ENCODE measurements at regions not wholly inside any gene's neighbourhood (a gene's known extent, or its start where the extent isn't known, plus 50 kb on each side); places are given as distances from the start of the nearest gene placed in this dataset.
"Not testable (repeated sequence)": the region's sequence is repeated elsewhere in the genome, so short reads cannot be mapped to it uniquely, and the experiment has no call there.

DNA sequence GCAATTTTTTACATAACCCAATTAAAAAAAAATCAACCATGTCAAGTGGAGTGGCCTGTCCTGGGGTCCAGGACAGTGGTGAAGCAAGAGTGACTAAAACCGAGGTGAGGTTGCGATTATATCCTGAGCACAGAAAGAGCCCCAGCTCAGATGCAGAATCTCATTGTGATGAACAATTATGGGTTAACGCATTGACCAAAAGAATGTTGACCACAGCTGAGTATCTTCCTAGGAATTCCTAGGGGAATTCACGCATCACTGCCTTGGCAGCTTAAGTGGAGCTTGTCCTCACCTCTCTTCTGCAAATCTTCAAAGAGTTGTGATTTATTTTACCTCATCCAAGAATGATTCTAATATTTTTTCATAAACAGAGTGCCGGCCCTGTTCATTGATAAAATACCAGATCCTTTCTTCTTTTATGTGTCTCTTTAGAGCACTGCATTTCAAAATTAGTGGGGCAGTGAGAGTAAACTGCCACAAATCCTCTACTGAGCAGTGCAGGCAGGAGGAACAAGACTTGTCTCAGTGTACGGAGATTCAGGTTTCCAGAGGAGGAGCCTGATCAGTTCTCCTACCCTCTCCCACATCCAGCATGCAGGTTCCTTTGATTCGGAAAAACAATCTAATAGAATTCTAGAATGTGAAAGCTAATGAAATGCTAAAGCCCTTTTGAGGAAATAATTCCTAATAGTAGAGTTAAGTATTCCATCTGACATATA is 60.1 kb upstream of the ZNF184 start:
- no peak for TF ChIP-seq ZNF70 (CRISPR knock-in tag; IDR thresholded peaks at IDR 0.05)
- TF ChIP-seq ISL1 (CRISPR knock-in tag; IDR thresholded peaks at IDR 0.05) = peak; percentile 14; the same call in 1 of the 2 replicates
- no peak; the same call in 1 of the 3 replicates for ATAC-seq

DNA sequence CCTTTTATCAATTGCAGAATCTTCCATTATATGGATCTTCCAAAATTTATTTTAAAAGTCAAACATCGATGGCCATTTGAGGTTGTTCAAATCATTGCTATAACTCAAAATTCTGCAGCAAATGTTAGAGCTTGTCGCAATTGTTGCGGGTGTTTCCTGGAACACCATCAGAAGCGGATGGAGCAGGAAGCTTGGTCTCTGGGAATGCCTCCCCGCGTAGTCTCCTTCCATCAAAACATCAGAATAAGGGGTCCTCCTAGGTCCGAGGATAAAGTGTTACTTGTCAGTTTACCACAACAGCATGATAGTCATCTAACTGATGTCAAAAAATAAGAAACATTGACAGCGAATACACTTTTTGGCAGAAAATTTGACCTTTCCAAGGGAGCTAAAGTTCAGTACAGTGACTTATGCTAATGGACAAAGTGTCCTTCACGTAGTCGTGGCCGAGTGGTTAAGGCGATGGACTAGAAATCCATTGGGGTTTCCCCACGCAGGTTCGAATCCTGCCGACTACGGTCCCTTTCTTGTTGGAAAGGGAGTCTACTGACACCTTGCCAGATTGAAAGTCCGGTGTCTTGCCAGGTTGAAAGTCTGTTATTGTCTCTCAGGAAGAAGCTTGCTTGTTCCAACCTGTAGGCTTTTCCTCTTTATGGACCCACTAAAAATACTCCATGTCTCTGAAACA is 59.0 kb upstream of the ZNF184 start:
- no peak for ATAC-seq
- TF ChIP-seq ZNF8 (CRISPR knock-in tag; IDR thresholded peaks at IDR 0.05) (no peak), TCF4 (CRISPR knock-in tag; IDR thresholded peaks at IDR 0.05; ENCODE audit: borderline replicate concordance) (no peak)

GRCh38 chr6:27529796-27530195 is 56.9 kb upstream of the ZNF184 start:
- not testable (repeated sequence) for ATAC-seq

DNA sequence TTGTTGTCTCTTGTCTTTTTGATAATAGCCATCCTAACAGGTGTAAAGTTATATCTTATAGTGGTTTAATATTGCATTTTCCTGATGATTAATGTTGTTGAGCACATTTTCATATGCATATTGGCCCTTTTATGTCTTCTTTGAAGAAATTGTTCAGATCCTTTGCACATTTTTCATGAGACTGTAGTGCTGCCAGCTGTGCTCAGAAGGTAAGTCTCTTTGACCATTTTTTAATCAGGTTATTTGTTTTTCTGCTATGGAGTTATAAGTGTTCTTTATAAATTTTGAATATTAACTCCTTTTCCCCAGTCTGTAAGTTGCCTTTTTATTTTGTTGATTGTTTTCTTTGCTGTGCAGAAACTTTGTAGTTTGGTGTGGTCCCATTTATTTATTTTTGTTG is 55.8 kb upstream of the ZNF184 start:
- TF ChIP-seq ZNF8 (CRISPR knock-in tag; IDR thresholded peaks at IDR 0.05) (no peak), ZFP3 (CRISPR knock-in tag; IDR thresholded peaks at IDR 0.05) (no peak), OSR1 (CRISPR knock-in tag; IDR thresholded peaks at IDR 0.05) (no peak), CSDC2 (CRISPR knock-in tag; IDR thresholded peaks at IDR 0.05) (no peak), ISL1 (CRISPR knock-in tag; IDR thresholded peaks at IDR 0.05) (no peak), ZNF565 (CRISPR knock-in tag; conservative IDR thresholded peaks at IDR 0.05; ENCODE audit: low read depth) (no peak), ARNTL (CRISPR knock-in tag; IDR thresholded peaks at IDR 0.05; ENCODE audit: borderline replicate concordance, low read depth) (no peak), CREB5 (CRISPR knock-in tag; IDR thresholded peaks at IDR 0.05; ENCODE audit: low read depth) (no peak), BACH2 (CRISPR knock-in tag; IDR thresholded peaks at IDR 0.05; ENCODE audit: borderline replicate concordance) (no peak), SNAI2 (CRISPR knock-in tag; IDR thresholded peaks at IDR 0.05) (no peak), ZC3H10 (CRISPR knock-in tag; IDR thresholded peaks at IDR 0.05) (no peak), GLIS3 (CRISPR knock-in tag; IDR thresholded peaks at IDR 0.05) (no peak)
- TF ChIP-seq, protein P1, sequence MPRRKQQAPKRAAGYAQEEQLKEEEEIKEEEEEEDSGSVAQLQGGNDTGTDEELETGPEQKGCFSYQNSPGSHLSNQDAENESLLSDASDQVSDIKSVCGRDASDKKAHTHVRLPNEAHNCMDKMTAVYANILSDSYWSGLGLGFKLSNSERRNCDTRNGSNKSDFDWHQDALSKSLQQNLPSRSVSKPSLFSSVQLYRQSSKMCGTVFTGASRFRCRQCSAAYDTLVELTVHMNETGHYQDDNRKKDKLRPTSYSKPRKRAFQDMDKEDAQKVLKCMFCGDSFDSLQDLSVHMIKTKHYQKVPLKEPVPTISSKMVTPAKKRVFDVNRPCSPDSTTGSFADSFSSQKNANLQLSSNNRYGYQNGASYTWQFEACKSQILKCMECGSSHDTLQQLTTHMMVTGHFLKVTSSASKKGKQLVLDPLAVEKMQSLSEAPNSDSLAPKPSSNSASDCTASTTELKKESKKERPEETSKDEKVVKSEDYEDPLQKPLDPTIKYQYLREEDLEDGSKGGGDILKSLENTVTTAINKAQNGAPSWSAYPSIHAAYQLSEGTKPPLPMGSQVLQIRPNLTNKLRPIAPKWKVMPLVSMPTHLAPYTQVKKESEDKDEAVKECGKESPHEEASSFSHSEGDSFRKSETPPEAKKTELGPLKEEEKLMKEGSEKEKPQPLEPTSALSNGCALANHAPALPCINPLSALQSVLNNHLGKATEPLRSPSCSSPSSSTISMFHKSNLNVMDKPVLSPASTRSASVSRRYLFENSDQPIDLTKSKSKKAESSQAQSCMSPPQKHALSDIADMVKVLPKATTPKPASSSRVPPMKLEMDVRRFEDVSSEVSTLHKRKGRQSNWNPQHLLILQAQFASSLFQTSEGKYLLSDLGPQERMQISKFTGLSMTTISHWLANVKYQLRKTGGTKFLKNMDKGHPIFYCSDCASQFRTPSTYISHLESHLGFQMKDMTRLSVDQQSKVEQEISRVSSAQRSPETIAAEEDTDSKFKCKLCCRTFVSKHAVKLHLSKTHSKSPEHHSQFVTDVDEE (CRISPR knock-in tag; IDR thresholded peaks at IDR 0.05) = no peak
- TF ChIP-seq, protein P2, sequence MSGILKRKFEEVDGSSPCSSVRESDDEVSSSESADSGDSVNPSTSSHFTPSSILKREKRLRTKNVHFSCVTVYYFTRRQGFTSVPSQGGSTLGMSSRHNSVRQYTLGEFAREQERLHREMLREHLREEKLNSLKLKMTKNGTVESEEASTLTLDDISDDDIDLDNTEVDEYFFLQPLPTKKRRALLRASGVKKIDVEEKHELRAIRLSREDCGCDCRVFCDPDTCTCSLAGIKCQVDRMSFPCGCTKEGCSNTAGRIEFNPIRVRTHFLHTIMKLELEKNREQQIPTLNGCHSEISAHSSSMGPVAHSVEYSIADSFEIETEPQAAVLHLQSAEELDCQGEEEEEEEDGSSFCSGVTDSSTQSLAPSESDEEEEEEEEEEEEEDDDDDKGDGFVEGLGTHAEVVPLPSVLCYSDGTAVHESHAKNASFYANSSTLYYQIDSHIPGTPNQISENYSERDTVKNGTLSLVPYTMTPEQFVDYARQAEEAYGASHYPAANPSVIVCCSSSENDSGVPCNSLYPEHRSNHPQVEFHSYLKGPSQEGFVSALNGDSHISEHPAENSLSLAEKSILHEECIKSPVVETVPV (CRISPR knock-in tag; IDR thresholded peaks at IDR 0.05) = no peak
- ATAC-seq = no peak
